HEK293 (cell line): ENCODE measurements at regions not wholly inside any gene's neighbourhood (a gene's known extent, or its start where the extent isn't known, plus 50 kb on each side); places are given as distances from the start of the nearest gene placed in this dataset.

Experiments used
- CTCF ChIA-PET: fragments of 350-600 bp; formaldehyde crosslinking; extraction: SDS; loops from one replicate; lab custom pipeline; 2021; ENCODE audit warnings: antibody characterized with exemption; lab: Yijun Ruan, JAX
- POLR2A ChIA-PET: fragments of 300-600 bp; formaldehyde crosslinking; extraction: SDS; loops from one replicate; lab custom pipeline; 2020; ENCODE audit warnings: antibody characterized with exemption, inconsistent platforms; lab: Yijun Ruan, JAX
- H3K27ac ChIP-seq: fragments of 200-500 bp; sonication (Bioruptor generic); 2 replicates; pipeline ENCODE4 v1.5.1; 2014; ENCODE audit warnings: low read depth, low read length, control low read depth, inconsistent platforms; ENCODE audit errors: extremely low read depth
- H3K36me3 ChIP-seq, 2 experiments: fragments of 200-500 bp in 1 of 2; sonication (Bioruptor generic) in 1 of 2; 1 replicate in 1 of 2; 2 replicates in 1 of 2; pipeline ENCODE4 v1.5.1; 2014 to 2017; ENCODE audit warnings: inconsistent platforms in 2 of 2, low read length in 2 of 2; ENCODE audit not compliant: control insufficient read depth in 2 of 2, insufficient read depth in 1 of 2
- H3K4me1 ChIP-seq: fragments of 200-500 bp; sonication (Bioruptor generic); 2 replicates; pipeline ENCODE4 v1.5.1; 2014; ENCODE audit warnings: mild to moderate bottlenecking, low read length, inconsistent platforms; ENCODE audit not compliant: control insufficient read depth, insufficient read depth
- H3K4me3 ChIP-seq: 2 replicates; pipeline ENCODE4 v1.5.1; 2011; ENCODE audit warnings: low read depth, mild to moderate bottlenecking, control low read depth, low read length, moderate library complexity
- H3K9me3 ChIP-seq: fragments of 200-500 bp; sonication (Bioruptor generic); 2 replicates; pipeline ENCODE4 v1.5.1; 2014; ENCODE audit warnings: low read depth, low read length, inconsistent platforms; ENCODE audit not compliant: control insufficient read depth, insufficient read depth
- GFI1B ChIP-seq: fragments of 450-650 bp; formaldehyde crosslinking; IDR thresholded peaks from 2 replicates; pipeline ENCODE4 v1.5.1; 2016; ENCODE audit warnings: missing biosample characterization, missing genetic modification characterization
- HOXC10 ChIP-seq: sonication (generic); formaldehyde crosslinking; IDR thresholded peaks from 2 replicates; pipeline ENCODE4 v1.8.1; 2023; ENCODE audit warnings: mild to moderate bottlenecking, missing genetic modification reagents
- INSM2 ChIP-seq: fragments of 450-650 bp; formaldehyde crosslinking; IDR thresholded peaks from 2 replicates; pipeline ENCODE4 v1.5.1; 2016; ENCODE audit warnings: missing biosample characterization, missing genetic modification characterization
- KLF7 ChIP-seq: fragments of 450-650 bp; formaldehyde crosslinking; IDR thresholded peaks from 2 replicates; pipeline ENCODE4 v1.5.1; 2016; ENCODE audit warnings: missing biosample characterization, missing genetic modification characterization, borderline replicate concordance
- MZF1 ChIP-seq: fragments of 450-650 bp; formaldehyde crosslinking; IDR thresholded peaks from 2 replicates; pipeline ENCODE4 v1.5.1; 2017; ENCODE audit warnings: missing biosample characterization, missing genetic modification characterization, borderline replicate concordance
- REST ChIP-seq: fragments of 450-650 bp; formaldehyde crosslinking; IDR thresholded peaks from 2 replicates; pipeline ENCODE4 v1.5.1; 2016; ENCODE audit warnings: missing biosample characterization, missing genetic modification characterization
- SETDB1 ChIP-seq: IDR thresholded peaks from one replicate; pipeline ENCODE4 v1.6.1; 2017; ENCODE audit warnings: mild to moderate bottlenecking, low read length, moderate library complexity, mixed read lengths; ENCODE audit not compliant: insufficient read length
- SP3 ChIP-seq: fragments of 450-650 bp; formaldehyde crosslinking; IDR thresholded peaks from 2 replicates; pipeline ENCODE4 v1.5.1; 2016; ENCODE audit warnings: missing biosample characterization, missing genetic modification characterization
- ZBTB44 ChIP-seq: fragments of 450-650 bp; IDR thresholded peaks from 2 replicates; pipeline ENCODE4 v1.5.1; 2018; ENCODE audit warnings: missing biosample characterization, mild to moderate bottlenecking, missing genetic modification characterization
- ZBTB8A ChIP-seq: fragments of 450-650 bp; formaldehyde crosslinking; IDR thresholded peaks from 2 replicates; pipeline ENCODE4 v1.5.1; 2016; ENCODE audit warnings: missing biosample characterization, missing genetic modification characterization
- ZNF138 ChIP-seq: fragments of 450-650 bp; formaldehyde crosslinking; IDR thresholded peaks from 2 replicates; pipeline ENCODE4 v1.5.1; 2016; ENCODE audit warnings: missing biosample characterization, missing genetic modification characterization, borderline replicate concordance
- ZNF148 ChIP-seq: fragments of 450-650 bp; formaldehyde crosslinking; IDR thresholded peaks from 2 replicates; pipeline ENCODE4 v1.5.0; 2017; ENCODE audit warnings: missing biosample characterization, missing genetic modification characterization, borderline replicate concordance
- ZNF18 ChIP-seq: fragments of 450-650 bp; formaldehyde crosslinking; IDR thresholded peaks from 2 replicates; pipeline ENCODE4 v1.5.1; 2016; ENCODE audit warnings: missing biosample characterization, missing genetic modification characterization
- ZNF211 ChIP-seq: fragments of 450-650 bp; formaldehyde crosslinking; IDR thresholded peaks from 2 replicates; pipeline ENCODE4 v1.5.1; 2016; ENCODE audit warnings: low read depth, missing biosample characterization, missing genetic modification characterization
- ZNF223 ChIP-seq: fragments of 450-650 bp; formaldehyde crosslinking; IDR thresholded peaks from 2 replicates; pipeline ENCODE4 v1.5.1; 2016; ENCODE audit warnings: missing biosample characterization, missing genetic modification characterization
- ZNF302 ChIP-seq: fragments of 450-650 bp; formaldehyde crosslinking; IDR thresholded peaks from 2 replicates; pipeline ENCODE4 v1.5.1; 2016; ENCODE audit warnings: missing biosample characterization, missing genetic modification characterization, low read depth
- ZNF335 ChIP-seq: fragments of 450-650 bp; formaldehyde crosslinking; conservative IDR thresholded peaks from 2 replicates; pipeline ENCODE4 v1.5.1; 2016; ENCODE audit warnings: missing biosample characterization, missing genetic modification characterization
- ZNF341 ChIP-seq: fragments of 450-650 bp; formaldehyde crosslinking; IDR thresholded peaks from 2 replicates; pipeline ENCODE4; 2016; ENCODE audit warnings: low read depth, missing biosample characterization, missing genetic modification characterization
- ZNF416 ChIP-seq: fragments of 450-650 bp; formaldehyde crosslinking; IDR thresholded peaks from 2 replicates; pipeline ENCODE4 v1.5.1; 2016; ENCODE audit warnings: missing biosample characterization, missing genetic modification characterization
- ZNF48 ChIP-seq: fragments of 450-650 bp; formaldehyde crosslinking; IDR thresholded peaks from 2 replicates; pipeline ENCODE4 v1.5.1; 2016; ENCODE audit warnings: missing biosample characterization, missing genetic modification characterization
- ZNF549 ChIP-seq: fragments of 450-650 bp; IDR thresholded peaks from 2 replicates; pipeline ENCODE4 v1.5.1; 2018; ENCODE audit warnings: missing biosample characterization, missing genetic modification characterization, mild to moderate bottlenecking, inconsistent platforms, moderate library complexity
- ZSCAN30 ChIP-seq: fragments of 450-650 bp; IDR thresholded peaks from 2 replicates; pipeline ENCODE4 v1.5.1; 2018; ENCODE audit warnings: missing biosample characterization, mild to moderate bottlenecking, missing genetic modification characterization, moderate library complexity
- ZSCAN5A ChIP-seq: fragments of 450-650 bp; formaldehyde crosslinking; IDR thresholded peaks from 2 replicates; pipeline ENCODE4 v1.5.1; 2016; ENCODE audit warnings: missing biosample characterization, missing genetic modification characterization

- H3K4me3 ChIP-seq = no peak overlapping the region
- peaks cover 4% of the 10 kb centered on the region for H3K4me1 ChIP-seq
- ChIA-PET POLR2A (no interaction called here), CTCF (no interaction called here)
- H3K36me3 ChIP-seq = no peaks in the 10 kb centered on the region
- H3K27ac ChIP-seq = no peak overlapping the region
- H3K9me3 ChIP-seq = no peaks in the 10 kb centered on the region
- TF ChIP-seq ZNF416 (tag by site-specific recombination) (no peak), ZNF549 (tag by site-specific recombination) (no peak), KLF7 (tag by site-specific recombination) (no peak), SETDB1 (no peak), ZSCAN5A (tag by site-specific recombination) (no peak), ZNF138 (tag by site-specific recombination) (no peak), HOXC10 (CRISPR knock-in tag) (no peak), ZBTB8A (tag by site-specific recombination) (no peak), ZNF48 (tag by site-specific recombination) (no peak), MZF1 (no peak), ZNF302 (tag by site-specific recombination) (no peak), REST (tag by site-specific recombination) (no peak)
These were observed 274.9 kb upstream of the LDB2 start for GRCh38 chr4:17173300-17173699.

- no peak overlapping the region for H3K4me3 ChIP-seq
- no peak overlapping the region for H3K27ac ChIP-seq
- ChIA-PET CTCF (interaction anchor here (0.6 kb wide), 2 partner anchors 162 to 254 kb away, joined by 3 to 6 read pairs; no protein-coding TSS in a partner anchor), POLR2A (no interaction called here)
- no peaks in the 10 kb centered on the region for H3K36me3 ChIP-seq
- H3K9me3 ChIP-seq = no peaks in the 10 kb centered on the region
- peaks cover 7% of the 10 kb centered on the region for H3K4me1 ChIP-seq
- TF ChIP-seq GFI1B (tag by site-specific recombination) (no peak), SP3 (tag by site-specific recombination) (no peak), ZNF18 (tag by site-specific recombination) (no peak), ZNF148 (tag by site-specific recombination) (no peak), ZNF211 (tag by site-specific recombination) (no peak), INSM2 (tag by site-specific recombination) (no peak), ZNF335 (tag by site-specific recombination) (no peak), ZBTB44 (tag by site-specific recombination) (no peak), ZSCAN30 (tag by site-specific recombination) (no peak), ZNF341 (tag by site-specific recombination) (no peak), ZNF223 (tag by site-specific recombination) (no peak), ZNF48 (tag by site-specific recombination) (no peak)
These were observed 271.7 kb upstream of the LDB2 start for GRCh38 chr4:17170131-17170530.
